SK-N-SH (cell line): ENCODE measurements at regions not wholly inside any gene's neighbourhood (a gene's known extent, or its start where the extent isn't known, plus 50 kb on each side); places are given as distances from the start of the nearest gene placed in this dataset.

Experiments
- CTCF ChIA-PET: fragments of 300-600, 350-600 bp; formaldehyde crosslinking; extraction: SDS; loops from one replicate; lab custom pipeline; 2021; lab: Yijun Ruan, JAX
- POLR2A ChIA-PET: fragments of 350-600 bp; sonication (Branson Sonifier 250); formaldehyde crosslinking; extraction: SDS; loops from one replicate; lab custom pipeline; 2020; ENCODE audit warnings: antibody characterized with exemption, inconsistent platforms; lab: Yijun Ruan, JAX
- DNase-seq: peaks from one replicate; pipeline ENCODE4 v3.0.0; 2012
- H2AFZ ChIP-seq: fragments of 200-600 bp; sonication (generic); 2 replicates; pipeline ENCODE4 v1.8.1; 2016; ENCODE audit warnings: antibody characterized with exemption, mild to moderate bottlenecking, low read depth
- H3F3A ChIP-seq: fragments of 200-600 bp; sonication (generic); replicated peaks from 2 replicates; pipeline ENCODE3; 2016; ENCODE audit warnings: antibody characterized with exemption, mild to moderate bottlenecking; ENCODE audit not compliant: insufficient read depth
- H3K27ac ChIP-seq, 2 experiments: fragments of 200-500 bp in 1 of 2; fragments of 200-600 bp in 1 of 2; sonication (Bioruptor generic) in 1 of 2; sonication (generic), shearing (Covaris generic) in 1 of 2; 2 replicates each; pipeline versions ENCODE4 v1.5.1 to v1.6.1; 2014 to 2016; ENCODE audit warnings: low read depth in 2 of 2, inconsistent platforms in 1 of 2, low read length in 1 of 2, mild to moderate bottlenecking in 1 of 2, mixed read lengths in 1 of 2
- H3K27me3 ChIP-seq: fragments of 200-600 bp; sonication (generic), shearing (Covaris generic); 2 replicates; pipeline ENCODE4 v1.6.1; 2016; ENCODE audit warnings: mixed run types; ENCODE audit not compliant: insufficient read depth
- H3K36me3 ChIP-seq, 2 experiments: fragments of 200-500 bp in 1 of 2; fragments of 200-600 bp in 1 of 2; sonication (Bioruptor generic) in 1 of 2; sonication (generic) in 1 of 2; replicated peaks in 1 of 2; 2 replicates each; pipeline versions ENCODE3 to v1.5.1; 2014 to 2016; ENCODE audit warnings: low read length in 1 of 2, mild to moderate bottlenecking in 1 of 2; ENCODE audit not compliant: insufficient read depth in 2 of 2, control insufficient read depth in 1 of 2
- H3K4me1 ChIP-seq, 2 experiments: fragments of 200-500 bp in 1 of 2; fragments of 200-600 bp in 1 of 2; sonication (Bioruptor generic) in 1 of 2; sonication (generic), shearing (Covaris generic) in 1 of 2; 2 replicates each; pipeline versions ENCODE4 v1.5.1 to v1.6.1; 2014 to 2016; ENCODE audit warnings: low read depth in 1 of 2, low read length in 1 of 2, mixed run types in 1 of 2; ENCODE audit not compliant: insufficient read depth in 2 of 2, control insufficient read depth in 1 of 2
- H3K4me2 ChIP-seq: fragments of 200-600 bp; sonication (generic), shearing (Covaris generic); 2 replicates; pipeline ENCODE4 v1.6.1; 2017; ENCODE audit warnings: mixed run types
- H3K4me3 ChIP-seq, 2 experiments: fragments of 200-500 bp in 1 of 2; fragments of 200-600 bp in 1 of 2; sonication (Bioruptor generic) in 1 of 2; sonication (generic), shearing (Covaris generic) in 1 of 2; 2 replicates each; pipeline versions ENCODE4 v1.5.1 to v1.8.1; 2014 to 2016; ENCODE audit warnings: low read depth in 2 of 2, inconsistent platforms in 1 of 2, low read length in 1 of 2, mild to moderate bottlenecking in 1 of 2, mixed read lengths in 1 of 2, moderate library complexity in 1 of 2
- H3K79me2 ChIP-seq: fragments of 200-600 bp; sonication (generic); 2 replicates; pipeline ENCODE4 v1.8.1; 2017; ENCODE audit warnings: mild to moderate bottlenecking; ENCODE audit not compliant: insufficient read depth
- H3K9ac ChIP-seq: fragments of 200-600 bp; sonication (generic); 2 replicates; pipeline ENCODE4 v1.6.1; 2017; ENCODE audit warnings: mixed run types
- H3K9me2 ChIP-seq: fragments of 200-600 bp; sonication (generic); 2 replicates; pipeline ENCODE4 v1.6.1; 2017; ENCODE audit warnings: mixed run types
- H3K9me3 ChIP-seq: fragments of 200-600 bp; sonication (generic); 2 replicates; pipeline ENCODE4 v1.6.1; 2017; ENCODE audit warnings: mixed run types, mild to moderate bottlenecking, moderate library complexity
- H4K20me1 ChIP-seq: fragments of 200-600 bp; sonication (generic); 2 replicates; pipeline ENCODE4 v1.6.1; 2017; ENCODE audit warnings: mild to moderate bottlenecking, mixed run types; ENCODE audit not compliant: insufficient read depth
- CHD2 ChIP-seq: fragments of 150-350 bp; IDR thresholded peaks from 2 replicates; pipeline ENCODE4 v1.6.1; 2018; ENCODE audit warnings: low read length; ENCODE audit not compliant: partially characterized antibody
- ELF1 ChIP-seq: IDR thresholded peaks from 2 replicates; pipeline ENCODE4 v1.4.0; 2012
- EZH2phosphoT487 ChIP-seq: fragments of 200-600 bp; sonication (generic); IDR thresholded peaks from 2 replicates; pipeline ENCODE4 v1.6.1; 2017; ENCODE audit warnings: low read depth, mixed run types, mild to moderate bottlenecking, antibody characterized with exemption, moderate library complexity, borderline replicate concordance
- FOSL2 ChIP-seq: IDR thresholded peaks from 2 replicates; pipeline ENCODE4 v1.4.0; 2012; ENCODE audit warnings: low read depth, mild to moderate bottlenecking, moderate library complexity, borderline replicate concordance
- FOXJ3 ChIP-seq: sonication (generic); formaldehyde crosslinking; IDR thresholded peaks from 2 replicates; pipeline ENCODE4 v1.5.1; 2020; ENCODE audit warnings: mild to moderate bottlenecking, missing genetic modification reagents
- GATA2 ChIP-seq: sonication (generic); formaldehyde crosslinking; IDR thresholded peaks from 2 replicates; pipeline ENCODE4 v1.5.0; 2020; ENCODE audit warnings: mild to moderate bottlenecking, missing genetic modification reagents
- JUND ChIP-seq: IDR thresholded peaks from 2 replicates; pipeline ENCODE4 v1.4.0; 2012
- MEF2A ChIP-seq: IDR thresholded peaks from 2 replicates; pipeline ENCODE4 v1.4.0; 2012; ENCODE audit warnings: low read depth, borderline replicate concordance
- MXI1 ChIP-seq: IDR thresholded peaks from 2 replicates; pipeline ENCODE4 v1.6.1; 2012; ENCODE audit warnings: mild to moderate bottlenecking, low read depth, low read length, improper control_type of control experiment
- NFIC ChIP-seq: IDR thresholded peaks from 2 replicates; pipeline ENCODE4 v1.4.0; 2012; ENCODE audit warnings: borderline replicate concordance
- PBX3 ChIP-seq: IDR thresholded peaks from 2 replicates; pipeline ENCODE4; 2012
- RCOR1 ChIP-seq: fragments of 150-350 bp; IDR thresholded peaks from 2 replicates; pipeline ENCODE4 v1.6.1; 2017; ENCODE audit warnings: antibody characterized with exemption, low read length
- RXRA ChIP-seq: IDR thresholded peaks from 2 replicates; pipeline ENCODE4 v1.4.0; 2012; ENCODE audit warnings: low read depth, mild to moderate bottlenecking, borderline replicate concordance
- SIN3A ChIP-seq: IDR thresholded peaks from 2 replicates; pipeline ENCODE4 v1.6.1; 2012; ENCODE audit warnings: low read depth, mild to moderate bottlenecking, low read length, moderate library complexity, borderline replicate concordance
- SMC3 ChIP-seq: IDR thresholded peaks from 2 replicates; pipeline ENCODE4 v1.6.1; 2012; ENCODE audit warnings: low read depth, low read length, improper control_type of control experiment
- TAF1 ChIP-seq: IDR thresholded peaks from 2 replicates; pipeline ENCODE4 v1.6.1; 2012; ENCODE audit warnings: low read depth, mild to moderate bottlenecking, low read length, moderate library complexity, borderline replicate concordance
- TEAD4 ChIP-seq: IDR thresholded peaks from 2 replicates; pipeline ENCODE4 v1.4.0; 2012; ENCODE audit warnings: mild to moderate bottlenecking, borderline replicate concordance; ENCODE audit not compliant: insufficient read depth
- USF2 ChIP-seq: fragments of 150-350 bp; IDR thresholded peaks from 2 replicates; pipeline ENCODE4 v1.6.1; 2017; ENCODE audit warnings: antibody characterized with exemption, low read length, low read depth, borderline replicate concordance
- YY1 ChIP-seq: IDR thresholded peaks from 2 replicates; pipeline ENCODE4 v1.4.0; 2012; ENCODE audit warnings: low read depth, mild to moderate bottlenecking
- WGBS: methylation state at CpG from one replicate; pipeline ENCODE4 v1.1.6; 2017; ENCODE audit warnings: low lambda C conversion rate; 5-methylcytosine and 5-hydroxymethylcytosine counted together
- TF ChIP-seq, protein P1 (sequence below): fragments of 150-350 bp; IDR thresholded peaks from 2 replicates; pipeline ENCODE4 v1.6.1; 2016; ENCODE audit warnings: mild to moderate bottlenecking, low read depth, low read length

GRCh38 chr2:51170273-51170672 is 138.3 kb upstream of the NRXN1 start:
- no peaks in the 10 kb centered on the region for H3K9me2 ChIP-seq
- no peaks in the 10 kb centered on the region for H4K20me1 ChIP-seq
- H3F3A ChIP-seq: no peaks in the 10 kb centered on the region
- DNase-seq: no peak
- peaks cover 0 to 2% of the 10 kb centered on the region in 2 experiments; a peak in 1 of 4 replicates for H3K4me1 ChIP-seq
- H3K27ac ChIP-seq: no peak overlapping the region
- H3K27me3 ChIP-seq: no peaks in the 10 kb centered on the region
- H3K9ac ChIP-seq: no peak overlapping the region
- TF ChIP-seq EZH2phosphoT487: no peak
- H3K79me2 ChIP-seq: no peaks in the 10 kb centered on the region
- no peak overlapping the region for H3K4me2 ChIP-seq
- H3K4me3 ChIP-seq: no peak overlapping the region
- H3K36me3 ChIP-seq: no peaks in the 10 kb centered on the region
- POLR2A ChIA-PET: no interaction called here
- H2AFZ ChIP-seq: no peak overlapping the region
- H3K9me3 ChIP-seq: no peaks in the 10 kb centered on the region
- CTCF ChIA-PET: no interaction called here

- no peaks in the 10 kb centered on the region for H3K36me3 ChIP-seq
- TF ChIP-seq MEF2A: no peak
- TF ChIP-seq RCOR1: no peak
- TF ChIP-seq, protein P1, sequence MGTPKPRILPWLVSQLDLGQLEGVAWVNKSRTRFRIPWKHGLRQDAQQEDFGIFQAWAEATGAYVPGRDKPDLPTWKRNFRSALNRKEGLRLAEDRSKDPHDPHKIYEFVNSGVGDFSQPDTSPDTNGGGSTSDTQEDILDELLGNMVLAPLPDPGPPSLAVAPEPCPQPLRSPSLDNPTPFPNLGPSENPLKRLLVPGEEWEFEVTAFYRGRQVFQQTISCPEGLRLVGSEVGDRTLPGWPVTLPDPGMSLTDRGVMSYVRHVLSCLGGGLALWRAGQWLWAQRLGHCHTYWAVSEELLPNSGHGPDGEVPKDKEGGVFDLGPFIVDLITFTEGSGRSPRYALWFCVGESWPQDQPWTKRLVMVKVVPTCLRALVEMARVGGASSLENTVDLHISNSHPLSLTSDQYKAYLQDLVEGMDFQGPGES: no peak
- TF ChIP-seq USF2: no peak
- TF ChIP-seq SMC3: no peak
- TF ChIP-seq TEAD4: no peak
- TF ChIP-seq FOSL2: no peak
- TF ChIP-seq TAF1: no peak
- no peak for TF ChIP-seq RXRA
- TF ChIP-seq FOXJ3 (CRISPR knock-in tag): no peak
- no peak for TF ChIP-seq JUND
- no peak for TF ChIP-seq ELF1
- no peak for TF ChIP-seq CHD2
- TF ChIP-seq PBX3: no peak
- TF ChIP-seq GATA2 (CRISPR knock-in tag): no peak
- no peak for TF ChIP-seq YY1
- no peak for TF ChIP-seq SIN3A
- TF ChIP-seq NFIC: no peak
- no peak for TF ChIP-seq MXI1
- no peaks in the 10 kb centered on the region for H3K9me3 ChIP-seq
- H3K4me1 ChIP-seq: peaks cover 0 to 2% of the 10 kb centered on the region in 2 experiments; a peak in 1 of 4 replicates
- ChIA-PET POLR2A (interaction anchor here (0.6 kb wide), 1 partner anchor 1686 kb away, joined by 3 read pairs; no protein-coding TSS in a partner anchor), CTCF (no interaction called here)
- DNase-seq: no peak
- H2AFZ ChIP-seq: no peak overlapping the region
- no peak overlapping the region for H3K4me3 ChIP-seq
- H3K9ac ChIP-seq: no peak overlapping the region
- no peaks in the 10 kb centered on the region for H3K27me3 ChIP-seq
- no peaks in the 10 kb centered on the region for H3F3A ChIP-seq
- 29% methylated on average over 6 of the region's 6 CpGs for WGBS
- no peaks in the 10 kb centered on the region for H3K79me2 ChIP-seq
- H3K9me2 ChIP-seq: no peaks in the 10 kb centered on the region
- no peaks in the 10 kb centered on the region for H4K20me1 ChIP-seq
- H3K4me2 ChIP-seq: no peak overlapping the region
- H3K27ac ChIP-seq: no peak overlapping the region
Measured at GRCh38 chr2:51165534-51166260, 133.8 kb upstream of the NRXN1 start.
